H1 (cell line): ENCODE measurements at regions not wholly inside any gene's neighbourhood (a gene's known extent, or its start where the extent isn't known, plus 50 kb on each side); places are given as distances from the start of the nearest gene placed in this dataset.

Source experiments
- ASH2L ChIP-seq: fragments of 200-600, 300-600 bp; sonication (generic); IDR thresholded peaks from one replicate; pipeline ENCODE4 v1.7.1; 2017; ENCODE audit warnings: low read length
- SIRT6 ChIP-seq: IDR thresholded peaks from one replicate; pipeline ENCODE4 v1.7.1; 2012; ENCODE audit warnings: low read length, inconsistent platforms

- TF ChIP-seq SIRT6 (no peak), ASH2L (no peak)
Measured at GRCh38 chr13:52925251-52925650, 76.8 kb upstream of the PCDH8 start (continued).
